ENCODE measurements at regions not wholly inside any gene's neighbourhood (a gene's known extent, or its start where the extent isn't known, plus 50 kb on each side); places are given as distances from the start of the nearest gene placed in this dataset.

DNA sequence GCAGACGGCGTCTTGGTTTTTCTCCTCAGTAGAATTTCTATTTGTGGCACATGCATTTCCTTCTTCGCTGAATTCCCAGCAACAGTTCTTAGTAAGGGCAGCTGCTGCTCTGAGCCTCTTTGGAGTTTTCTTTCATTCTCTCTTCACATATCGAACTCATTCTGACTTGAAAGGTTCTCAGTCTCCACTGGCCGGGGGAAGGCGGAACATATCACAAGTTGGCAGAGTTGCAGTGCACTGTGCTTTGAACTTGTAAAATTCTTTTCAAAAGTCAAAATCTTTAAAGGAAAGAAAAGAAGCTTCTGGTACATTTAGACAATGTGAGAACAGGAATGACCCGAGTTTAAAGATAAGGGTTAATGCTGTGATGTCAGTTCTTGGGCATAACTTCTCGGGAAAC lies 286.1 kb upstream of the MAP3K7 start:
- ATAC-seq (no peak), DNase-seq (no peak)
- no peaks in the 10 kb centered on the region for H3K36me3 ChIP-seq (ENCODE audit: insufficient read depth in 1 of 2, low read depth in 1 of 2)
- H3K27me3 ChIP-seq (ENCODE audit: insufficient read depth in 3 of 3, low read length in 2 of 3), result peaks cover 0 to 3% (median 3%) of the 10 kb centered on the region in 3 donors
- H3K4me1 ChIP-seq, result no peaks in the 10 kb centered on the region
- WGBS, 3 donors, result 25 to 33% (median 26%) methylated on average over 8 of the region's 8 CpGs
- intact Hi-C loops (cut with DNase I), result no loop called here
- H3K4me3 ChIP-seq, result no peak overlapping the region
- H3K9me3 ChIP-seq, result no peaks in the 10 kb centered on the region
- no peak for TF ChIP-seq CTCF (IDR thresholded peaks at IDR 0.05)
- no peak overlapping the region for H3K27ac ChIP-seq

DNA sequence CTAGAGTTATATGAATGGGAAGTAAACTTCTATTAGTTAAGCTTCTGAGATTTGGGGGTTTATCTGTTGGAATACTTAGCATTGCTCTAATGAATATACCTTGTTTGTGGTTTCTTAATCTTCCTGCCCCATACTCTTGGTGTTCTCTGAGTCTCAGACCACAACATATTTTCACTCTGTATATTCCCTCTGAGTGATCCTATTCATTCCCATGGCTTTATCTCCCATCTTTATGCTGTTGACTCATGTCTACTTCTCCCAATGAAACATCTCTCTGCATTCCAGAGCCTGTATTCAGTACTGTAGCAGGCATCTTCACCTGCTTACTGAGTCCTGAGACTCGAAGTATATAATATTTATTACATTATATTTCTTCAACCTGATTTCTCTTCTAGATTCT lies 283.7 kb upstream of the MAP3K7 start:
- peaks cover 0 to 3% (median 0%) of the 10 kb centered on the region in 3 donors for H3K27me3 ChIP-seq (ENCODE audit: insufficient read depth in 3 of 3, low read length in 2 of 3)

DNA sequence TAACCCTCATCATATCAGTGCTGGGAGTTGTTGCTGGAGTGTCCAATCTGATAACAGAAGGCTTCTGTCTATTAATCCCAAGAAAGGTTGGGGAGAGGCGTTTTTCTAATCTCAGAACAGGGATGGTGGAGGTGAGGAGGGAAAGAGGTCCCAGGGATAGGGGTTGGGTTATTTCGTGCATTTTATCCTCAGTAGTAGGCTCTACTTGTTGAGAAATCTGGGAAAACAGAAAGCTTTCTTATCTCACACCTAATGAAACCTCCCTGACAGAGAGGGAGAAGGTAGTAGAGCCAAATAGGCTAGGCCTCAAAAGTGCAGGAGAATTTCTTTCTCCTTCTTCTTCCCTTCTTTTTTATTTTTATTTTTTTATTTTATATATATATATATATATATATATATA lies 281.8 kb upstream of the MAP3K7 start:
- TF ChIP-seq CTCF (IDR thresholded peaks at IDR 0.05), result no peak
- Histone ChIP-seq H3K36me3 (ENCODE audit: insufficient read depth in 1 of 2, low read depth in 1 of 2) (no peaks in the 10 kb centered on the region), H3K4me1 (no peaks in the 10 kb centered on the region), H3K9me3 (no peaks in the 10 kb centered on the region), H3K4me3 (no peak overlapping the region), H3K27ac (no peak overlapping the region), H3K27me3 (ENCODE audit: insufficient read depth in 3 of 3, low read length in 2 of 3) (no peaks in the 10 kb centered on the region)
- ATAC-seq, result no peak
- intact Hi-C loops (cut with DNase I), result no loop called here
- 81 to 98% (median 81%) methylated on average over 2 of the region's 2 CpGs for WGBS, 3 donors
- DNase-seq, result no peak

More for the DNA sequence above, 283.7 kb upstream of the MAP3K7 start:
- no peaks in the 10 kb centered on the region for H3K4me1 ChIP-seq
- H3K9me3 ChIP-seq, result no peaks in the 10 kb centered on the region
- no peak overlapping the region for H3K27ac ChIP-seq
- WGBS, 3 donors, result 84 to 88% (median 86%) methylated on average over 1 of the region's 1 CpG
- H3K36me3 ChIP-seq (ENCODE audit: insufficient read depth in 1 of 2, low read depth in 1 of 2), result no peaks in the 10 kb centered on the region
- no peak for TF ChIP-seq CTCF (IDR thresholded peaks at IDR 0.05)
- no peak for DNase-seq
- intact Hi-C loops (cut with DNase I), result no loop called here
- no peak for ATAC-seq
- no peak overlapping the region for H3K4me3 ChIP-seq

GRCh38 chr6:90868256-90868655 lies 281.4 kb upstream of the MAP3K7 start:
- intact Hi-C loops (cut with DNase I), result no loop called here
- no peak overlapping the region for H3K4me3 ChIP-seq
- no peak overlapping the region for H3K27ac ChIP-seq
- ATAC-seq (no peak), DNase-seq (no peak)
- no peaks in the 10 kb centered on the region for H3K4me1 ChIP-seq
- H3K27me3 ChIP-seq (ENCODE audit: insufficient read depth in 3 of 3, low read length in 2 of 3), result no peaks in the 10 kb centered on the region
- no peaks in the 10 kb centered on the region for H3K9me3 ChIP-seq
- no peaks in the 10 kb centered on the region for H3K36me3 ChIP-seq (ENCODE audit: insufficient read depth in 1 of 2, low read depth in 1 of 2)
- 87 to 96% (median 94%) methylated on average over 1 of the region's 1 CpG for WGBS, 3 donors
- no peak for TF ChIP-seq CTCF (IDR thresholded peaks at IDR 0.05)

GRCh38 chr6:90865513-90865912 lies 278.6 kb upstream of the MAP3K7 start:
- ATAC-seq (no peak), DNase-seq (no peak)
- WGBS, 3 donors, result 85 to 89% (median 86%) methylated on average over 3 of the region's 3 CpGs
- Histone ChIP-seq H3K4me3 (no peak overlapping the region), H3K4me1 (no peaks in the 10 kb centered on the region), H3K27me3 (ENCODE audit: insufficient read depth in 3 of 3, low read length in 2 of 3) (no peaks in the 10 kb centered on the region), H3K9me3 (no peaks in the 10 kb centered on the region), H3K27ac (no peak overlapping the region), H3K36me3 (ENCODE audit: insufficient read depth in 1 of 2, low read depth in 1 of 2) (no peaks in the 10 kb centered on the region)
- intact Hi-C loops (cut with DNase I), result no loop called here
- TF ChIP-seq CTCF (IDR thresholded peaks at IDR 0.05), result no peak
